Ishikawa (cell line): ENCODE measurements at regions not wholly inside any gene's neighbourhood (a gene's known extent, or its start where the extent isn't known, plus 50 kb on each side); places are given as distances from the start of the nearest gene placed in this dataset.

Experiments used
- CEBPB ChIP-seq: IDR thresholded peaks from 2 replicates; pipeline ENCODE4 v1.6.1; 2012
- CREB1 ChIP-seq: IDR thresholded peaks from 2 replicates; pipeline ENCODE4 v1.6.1; 2012; ENCODE audit warnings: low read depth
- EGR1 ChIP-seq: IDR thresholded peaks from 2 replicates; pipeline ENCODE4 v1.6.1; 2012
- EP300 ChIP-seq: IDR thresholded peaks from 2 replicates; pipeline ENCODE4 v1.6.1; 2012; ENCODE audit warnings: borderline replicate concordance
- FOXM1 ChIP-seq: IDR thresholded peaks from 2 replicates; pipeline ENCODE4 v1.6.1; 2012; ENCODE audit warnings: low read depth, borderline replicate concordance
- NFIC ChIP-seq: IDR thresholded peaks from 2 replicates; pipeline ENCODE4 v1.6.1; 2012
- RAD21 ChIP-seq: IDR thresholded peaks from 2 replicates; pipeline ENCODE4 v1.6.1; 2012; ENCODE audit warnings: low read depth
- TAF1 ChIP-seq: IDR thresholded peaks from 2 replicates; pipeline ENCODE4 v1.6.1; 2012; ENCODE audit warnings: low read depth, mild to moderate bottlenecking
- TCF12 ChIP-seq: IDR thresholded peaks from 2 replicates; pipeline ENCODE4 v1.6.1; 2012; ENCODE audit warnings: low read depth
- TEAD4 ChIP-seq: IDR thresholded peaks from 2 replicates; pipeline ENCODE4 v1.6.1; 2012
- YY1 ChIP-seq: IDR thresholded peaks from 2 replicates; pipeline ENCODE4 v1.6.1; 2012; ENCODE audit warnings: low read depth
- ZBTB7A ChIP-seq: IDR thresholded peaks from 2 replicates; pipeline ENCODE4 v1.6.1; 2012; ENCODE audit warnings: low read depth
- TF ChIP-seq, protein P1 (sequence below): IDR thresholded peaks from 2 replicates; pipeline ENCODE4 v1.6.1; 2012; ENCODE audit warnings: low read depth, mild to moderate bottlenecking
- TF ChIP-seq, protein P2 (sequence below): IDR thresholded peaks from 2 replicates; pipeline ENCODE4 v1.6.1; 2012
- TF ChIP-seq, protein P3 (sequence below): IDR thresholded peaks from 2 replicates; pipeline ENCODE4 v1.6.1; 2012

- TF ChIP-seq ZBTB7A (no peak), TCF12 (no peak), NFIC (no peak), EP300 (no peak), TAF1 (no peak), EGR1 (no peak), RAD21 (no peak), TEAD4 (no peak), CREB1 (no peak), CEBPB (no peak), YY1 (no peak), FOXM1 (no peak)
- TF ChIP-seq, protein P1, sequence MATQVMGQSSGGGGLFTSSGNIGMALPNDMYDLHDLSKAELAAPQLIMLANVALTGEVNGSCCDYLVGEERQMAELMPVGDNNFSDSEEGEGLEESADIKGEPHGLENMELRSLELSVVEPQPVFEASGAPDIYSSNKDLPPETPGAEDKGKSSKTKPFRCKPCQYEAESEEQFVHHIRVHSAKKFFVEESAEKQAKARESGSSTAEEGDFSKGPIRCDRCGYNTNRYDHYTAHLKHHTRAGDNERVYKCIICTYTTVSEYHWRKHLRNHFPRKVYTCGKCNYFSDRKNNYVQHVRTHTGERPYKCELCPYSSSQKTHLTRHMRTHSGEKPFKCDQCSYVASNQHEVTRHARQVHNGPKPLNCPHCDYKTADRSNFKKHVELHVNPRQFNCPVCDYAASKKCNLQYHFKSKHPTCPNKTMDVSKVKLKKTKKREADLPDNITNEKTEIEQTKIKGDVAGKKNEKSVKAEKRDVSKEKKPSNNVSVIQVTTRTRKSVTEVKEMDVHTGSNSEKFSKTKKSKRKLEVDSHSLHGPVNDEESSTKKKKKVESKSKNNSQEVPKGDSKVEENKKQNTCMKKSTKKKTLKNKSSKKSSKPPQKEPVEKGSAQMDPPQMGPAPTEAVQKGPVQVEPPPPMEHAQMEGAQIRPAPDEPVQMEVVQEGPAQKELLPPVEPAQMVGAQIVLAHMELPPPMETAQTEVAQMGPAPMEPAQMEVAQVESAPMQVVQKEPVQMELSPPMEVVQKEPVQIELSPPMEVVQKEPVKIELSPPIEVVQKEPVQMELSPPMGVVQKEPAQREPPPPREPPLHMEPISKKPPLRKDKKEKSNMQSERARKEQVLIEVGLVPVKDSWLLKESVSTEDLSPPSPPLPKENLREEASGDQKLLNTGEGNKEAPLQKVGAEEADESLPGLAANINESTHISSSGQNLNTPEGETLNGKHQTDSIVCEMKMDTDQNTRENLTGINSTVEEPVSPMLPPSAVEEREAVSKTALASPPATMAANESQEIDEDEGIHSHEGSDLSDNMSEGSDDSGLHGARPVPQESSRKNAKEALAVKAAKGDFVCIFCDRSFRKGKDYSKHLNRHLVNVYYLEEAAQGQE = no peak
- TF ChIP-seq, protein P2, sequence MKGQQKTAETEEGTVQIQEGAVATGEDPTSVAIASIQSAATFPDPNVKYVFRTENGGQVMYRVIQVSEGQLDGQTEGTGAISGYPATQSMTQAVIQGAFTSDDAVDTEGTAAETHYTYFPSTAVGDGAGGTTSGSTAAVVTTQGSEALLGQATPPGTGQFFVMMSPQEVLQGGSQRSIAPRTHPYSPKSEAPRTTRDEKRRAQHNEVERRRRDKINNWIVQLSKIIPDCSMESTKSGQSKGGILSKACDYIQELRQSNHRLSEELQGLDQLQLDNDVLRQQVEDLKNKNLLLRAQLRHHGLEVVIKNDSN = no peak
- TF ChIP-seq, protein P3, sequence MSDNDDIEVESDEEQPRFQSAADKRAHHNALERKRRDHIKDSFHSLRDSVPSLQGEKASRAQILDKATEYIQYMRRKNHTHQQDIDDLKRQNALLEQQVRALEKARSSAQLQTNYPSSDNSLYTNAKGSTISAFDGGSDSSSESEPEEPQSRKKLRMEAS = no peak
Measured at GRCh38 chr14:49982501-49982951, 89.6 kb downstream of the ARF6 start.

GRCh38 chr14:49984424-49984823 lies 91.5 kb downstream of the ARF6 start:
- TF ChIP-seq, protein P1 = no peak

DNA sequence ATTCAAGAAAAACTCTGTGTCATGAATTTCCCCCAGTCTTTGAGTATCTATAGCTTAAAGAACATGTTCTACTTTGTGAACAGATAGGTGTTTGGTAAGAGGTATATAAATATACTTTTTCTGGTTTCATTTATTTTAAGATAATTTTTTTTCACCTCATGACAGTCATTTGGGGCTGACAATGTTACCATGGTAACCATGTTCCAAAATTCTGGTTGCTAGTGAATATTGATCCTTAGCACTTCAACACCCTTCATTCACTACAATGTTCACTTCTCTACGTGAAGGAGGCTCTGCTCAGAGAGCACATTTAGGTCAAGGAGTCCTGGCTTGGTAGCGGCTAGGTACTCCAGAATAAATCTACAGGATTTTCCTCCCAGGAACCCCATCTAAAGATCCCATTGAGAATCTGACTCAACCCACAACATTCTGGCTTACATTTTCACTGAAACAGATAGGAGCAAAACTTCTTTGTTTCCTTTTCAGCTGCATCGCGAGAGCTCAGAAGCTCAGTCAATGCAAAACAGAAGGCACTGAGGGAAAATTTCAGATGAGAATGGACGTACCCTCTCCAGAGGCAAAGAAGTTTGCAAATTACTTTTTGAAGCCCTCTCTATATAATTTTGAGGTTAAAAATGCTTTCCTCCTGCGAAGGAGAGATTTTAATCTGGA lies 93.6 kb downstream of the ARF6 start:
- no peak for TF ChIP-seq YY1
- TF ChIP-seq RAD21 = no peak
- TF ChIP-seq ZBTB7A = no peak
- TF ChIP-seq, protein P3 = no peak
- TF ChIP-seq CREB1 = no peak
- TF ChIP-seq TEAD4 = no peak
- TF ChIP-seq TCF12 = no peak
- TF ChIP-seq FOXM1 = no peak
- TF ChIP-seq EP300 = no peak
- TF ChIP-seq TAF1 = no peak
- TF ChIP-seq EGR1 = no peak
- no peak for TF ChIP-seq NFIC

DNA sequence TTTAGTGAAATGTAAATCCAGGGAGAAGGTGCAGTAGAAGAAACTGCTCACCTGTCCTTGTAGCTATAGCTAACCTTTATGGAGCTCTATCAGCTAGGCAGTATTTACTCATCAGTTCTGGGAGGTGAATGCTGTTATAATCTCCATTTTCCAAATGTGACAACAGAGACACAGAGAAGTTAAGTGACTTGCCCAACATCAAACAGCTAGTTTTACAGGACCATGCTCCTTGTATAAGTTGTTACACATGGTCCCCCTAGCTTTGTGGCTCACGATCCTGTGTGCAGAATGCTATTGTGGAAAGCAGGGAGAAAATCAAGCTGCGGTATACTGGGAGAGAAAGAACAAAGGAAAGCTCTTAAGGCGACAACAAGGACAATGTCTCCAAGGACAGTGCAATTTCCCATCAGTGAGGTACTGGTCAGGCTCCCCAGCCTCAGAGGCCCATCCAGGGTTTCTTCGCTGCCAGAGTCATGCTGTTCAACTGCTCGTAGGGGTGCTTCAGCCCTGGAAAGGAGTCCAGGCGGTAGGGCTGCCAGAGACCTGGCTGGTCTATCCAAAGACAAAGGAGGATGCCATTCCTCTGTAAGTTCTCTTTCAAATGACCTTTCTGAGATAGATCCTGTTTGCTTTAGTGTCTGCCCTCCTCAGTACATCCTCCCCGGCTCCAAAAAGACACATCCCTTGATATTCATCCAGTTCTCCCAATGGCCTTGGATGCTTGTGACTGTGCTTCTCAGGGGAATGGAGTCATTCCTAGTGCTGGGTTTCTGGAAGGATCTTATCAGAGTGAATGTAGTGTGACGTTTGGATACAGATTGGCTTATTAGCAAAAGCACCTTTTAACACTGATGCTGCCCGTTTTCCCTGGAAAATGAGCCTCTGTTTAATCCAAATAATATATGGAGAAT lies 95.5 kb downstream of the ARF6 start:
- no peak for TF ChIP-seq TEAD4
- no peak for TF ChIP-seq FOXM1
- TF ChIP-seq NFIC = no peak
- TF ChIP-seq CEBPB = no peak
- TF ChIP-seq EGR1 = no peak
- TF ChIP-seq CREB1 = no peak
- TF ChIP-seq, protein P3 = no peak
- no peak for TF ChIP-seq ZBTB7A
- TF ChIP-seq, protein P2 = no peak
- TF ChIP-seq, protein P1 = no peak
- TF ChIP-seq EP300 = no peak
- TF ChIP-seq TCF12 = no peak
- TF ChIP-seq TAF1 = no peak
- TF ChIP-seq RAD21 = no peak
- TF ChIP-seq YY1 = no peak
